ENCODE measurements at regions not wholly inside any gene's neighbourhood (a gene's known extent, or its start where the extent isn't known, plus 50 kb on each side); places are given as distances from the start of the nearest gene placed in this dataset.

DNA sequence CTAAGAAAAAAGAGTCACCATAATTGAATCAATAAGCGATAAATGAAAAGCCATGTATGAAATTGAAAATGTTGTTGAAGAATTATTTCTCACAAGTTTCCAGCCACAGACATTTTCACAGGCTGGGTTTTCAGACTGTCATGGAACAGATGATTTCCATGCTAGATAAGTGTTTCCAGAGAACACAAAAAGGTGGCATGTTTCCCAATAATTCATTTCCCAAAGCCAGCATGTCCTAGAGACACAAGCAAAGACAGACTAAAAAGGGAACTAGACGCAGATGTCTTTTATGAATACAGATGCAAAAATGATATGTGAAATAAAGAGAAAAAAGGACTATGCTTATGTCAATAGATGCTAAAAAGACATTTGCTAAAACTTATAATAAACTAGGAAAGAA lies 255.1 kb downstream of the EIPR1 start:
- intact Hi-C loops (cut with DNase I), result no loop called here
- 84% methylated on average over 2 of the region's 2 CpGs for WGBS

DNA sequence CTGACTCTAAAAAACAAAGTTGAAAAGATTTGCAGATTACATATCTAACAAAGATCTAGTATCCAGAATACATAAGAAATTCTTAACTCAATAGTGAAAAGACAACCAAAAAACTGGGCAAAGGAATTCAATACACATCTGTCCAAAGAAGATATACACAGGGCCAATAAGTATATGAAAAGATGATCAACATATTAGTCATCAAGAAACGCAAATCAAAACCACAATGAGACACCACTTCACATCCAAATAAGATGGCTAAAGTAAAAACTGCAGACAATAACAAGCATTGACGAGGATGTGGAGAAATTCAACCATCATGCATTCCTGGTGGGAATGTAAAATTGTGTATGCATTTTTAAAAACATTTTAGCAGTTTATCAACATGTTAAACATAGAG lies 256.0 kb downstream of the EIPR1 start:
- H3K27ac ChIP-seq (replicated peaks in 1 of 4), result no peak overlapping the region
- WGBS, result 84% methylated on average over 2 of the region's 2 CpGs

More for the DNA sequence above, 255.1 kb downstream of the EIPR1 start:
- Histone ChIP-seq H3K4me1 (peaks cover 0 to 3% (median 0%) of the 10 kb centered on the region in 4 donors), H3K9me3 (peaks cover 0 to 9% (median 6%) of the 10 kb centered on the region in 4 donors), H3K27ac (replicated peaks in 1 of 4) (no peak overlapping the region), H3K36me3 (no peaks in the 10 kb centered on the region), H3K27me3 (no peaks in the 10 kb centered on the region), H3K4me3 (no peak overlapping the region)
- no peak for DNase-seq (ENCODE audit: extremely low spot score)
- TF ChIP-seq, protein P1, sequence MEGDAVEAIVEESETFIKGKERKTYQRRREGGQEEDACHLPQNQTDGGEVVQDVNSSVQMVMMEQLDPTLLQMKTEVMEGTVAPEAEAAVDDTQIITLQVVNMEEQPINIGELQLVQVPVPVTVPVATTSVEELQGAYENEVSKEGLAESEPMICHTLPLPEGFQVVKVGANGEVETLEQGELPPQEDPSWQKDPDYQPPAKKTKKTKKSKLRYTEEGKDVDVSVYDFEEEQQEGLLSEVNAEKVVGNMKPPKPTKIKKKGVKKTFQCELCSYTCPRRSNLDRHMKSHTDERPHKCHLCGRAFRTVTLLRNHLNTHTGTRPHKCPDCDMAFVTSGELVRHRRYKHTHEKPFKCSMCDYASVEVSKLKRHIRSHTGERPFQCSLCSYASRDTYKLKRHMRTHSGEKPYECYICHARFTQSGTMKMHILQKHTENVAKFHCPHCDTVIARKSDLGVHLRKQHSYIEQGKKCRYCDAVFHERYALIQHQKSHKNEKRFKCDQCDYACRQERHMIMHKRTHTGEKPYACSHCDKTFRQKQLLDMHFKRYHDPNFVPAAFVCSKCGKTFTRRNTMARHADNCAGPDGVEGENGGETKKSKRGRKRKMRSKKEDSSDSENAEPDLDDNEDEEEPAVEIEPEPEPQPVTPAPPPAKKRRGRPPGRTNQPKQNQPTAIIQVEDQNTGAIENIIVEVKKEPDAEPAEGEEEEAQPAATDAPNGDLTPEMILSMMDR (IDR thresholded peaks at IDR 0.05), result no peak
- TF ChIP-seq POLR2AphosphoS5 (IDR thresholded peaks at IDR 0.05) (no peak), EP300 (IDR thresholded peaks at IDR 0.05) (no peak), POLR2A (IDR thresholded peaks at IDR 0.05; ENCODE audit: low read depth) (no peak)

DNA sequence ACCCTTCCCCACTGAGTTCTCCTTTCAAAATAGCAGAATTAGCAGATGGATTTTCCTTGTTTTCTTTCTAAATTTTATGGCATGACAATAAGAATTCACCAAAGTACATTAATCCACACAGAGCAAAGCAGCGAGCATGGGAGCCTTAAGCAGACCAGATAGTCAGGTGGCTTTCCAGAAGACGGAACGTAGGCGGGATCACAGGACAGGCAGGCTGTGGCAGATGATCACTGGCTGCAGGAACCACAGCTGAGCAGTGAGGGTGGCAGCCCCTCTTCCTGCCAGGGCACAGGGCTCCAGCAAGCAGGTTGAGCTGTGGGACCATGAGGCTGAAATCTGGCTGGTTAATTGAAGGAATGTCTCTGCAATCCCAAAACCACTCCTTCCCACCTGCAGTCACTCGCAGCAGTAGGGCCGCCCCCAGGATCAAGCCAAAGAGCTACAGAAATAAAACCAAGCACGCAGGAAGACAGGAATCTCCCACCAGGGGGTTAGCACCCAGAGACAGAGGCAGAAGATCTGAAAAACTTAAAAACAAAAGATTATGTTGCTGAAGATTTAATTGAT lies 259.9 kb downstream of the EIPR1 start:
- no peak overlapping the region for H3K27ac ChIP-seq (replicated peaks in 1 of 4)
- no peaks in the 10 kb centered on the region for H3K27me3 ChIP-seq
- no peak overlapping the region for H3K4me3 ChIP-seq
- no peaks in the 10 kb centered on the region for H3K36me3 ChIP-seq
- intact Hi-C loops (cut with DNase I), result no loop called here
- TF ChIP-seq POLR2A (IDR thresholded peaks at IDR 0.05; ENCODE audit: low read depth) (no peak), EP300 (IDR thresholded peaks at IDR 0.05) (no peak), POLR2AphosphoS5 (IDR thresholded peaks at IDR 0.05) (no peak)
- TF ChIP-seq, protein P1 (IDR thresholded peaks at IDR 0.05), result no peak
- 82% methylated on average over 7 of the region's 7 CpGs for WGBS
- no peaks in the 10 kb centered on the region for H3K4me1 ChIP-seq
- H3K9me3 ChIP-seq, result peaks cover 0 to 9% (median 6%) of the 10 kb centered on the region in 4 donors
- no peak for DNase-seq (ENCODE audit: extremely low spot score)

More for the DNA sequence above, 256.0 kb downstream of the EIPR1 start:
- no peak for DNase-seq (ENCODE audit: extremely low spot score)
- H3K4me1 ChIP-seq, result no peaks in the 10 kb centered on the region
- H3K4me3 ChIP-seq, result no peak overlapping the region
- no peaks in the 10 kb centered on the region for H3K27me3 ChIP-seq
- H3K9me3 ChIP-seq, result peaks cover 0 to 9% (median 6%) of the 10 kb centered on the region in 4 donors
- intact Hi-C loops (cut with DNase I), result no loop called here
- H3K36me3 ChIP-seq, result no peaks in the 10 kb centered on the region
- TF ChIP-seq EP300 (IDR thresholded peaks at IDR 0.05), result no peak
- TF ChIP-seq, protein P1 (IDR thresholded peaks at IDR 0.05), result no peak
- no peak for TF ChIP-seq POLR2AphosphoS5 (IDR thresholded peaks at IDR 0.05)
- TF ChIP-seq POLR2A (IDR thresholded peaks at IDR 0.05; ENCODE audit: low read depth), result no peak

DNA sequence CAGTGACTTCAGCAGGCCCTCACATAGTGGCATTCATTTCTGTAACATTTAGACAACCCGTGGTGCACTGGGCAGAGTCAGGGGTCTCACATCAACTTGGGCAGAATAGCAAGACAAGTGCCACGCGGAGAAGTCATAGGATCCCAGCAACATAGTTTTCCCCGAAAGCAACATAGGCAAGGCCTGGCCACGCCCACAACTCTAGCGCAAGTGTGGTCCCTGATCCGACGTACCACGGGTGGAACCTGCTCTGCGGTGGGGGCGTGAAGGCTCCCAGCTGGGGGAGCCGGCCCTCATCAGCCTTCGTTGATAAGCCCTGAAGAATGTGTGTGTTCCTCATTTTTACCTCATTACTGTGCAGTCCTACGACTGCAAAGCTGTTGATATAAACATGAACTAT lies 261.2 kb downstream of the EIPR1 start:
- no peaks in the 10 kb centered on the region for H3K36me3 ChIP-seq
- DNase-seq (ENCODE audit: extremely low spot score), result no peak
- intact Hi-C loops (cut with DNase I), result no loop called here
- H3K4me3 ChIP-seq, result no peak overlapping the region
- WGBS, result 90% methylated on average over 13 of the region's 14 CpGs
- H3K27ac ChIP-seq (replicated peaks in 1 of 4), result no peak overlapping the region
- H3K9me3 ChIP-seq, result peaks cover 0 to 7% (median 3%) of the 10 kb centered on the region in 4 donors
- no peaks in the 10 kb centered on the region for H3K4me1 ChIP-seq
- TF ChIP-seq POLR2AphosphoS5 (IDR thresholded peaks at IDR 0.05) (no peak), POLR2A (IDR thresholded peaks at IDR 0.05; ENCODE audit: low read depth) (no peak), EP300 (IDR thresholded peaks at IDR 0.05) (no peak)
- TF ChIP-seq, protein P1 (IDR thresholded peaks at IDR 0.05), result no peak
- no peaks in the 10 kb centered on the region for H3K27me3 ChIP-seq
